Activated CD8-positive, alpha-beta T cell treated with anti-CD3 and anti-CD28 coated beads, Interleukin-2, amount 10 ng/mL, durations not matched to agents 7 days and 5 days (primary cell): ENCODE measurements at regions not wholly inside any gene's neighbourhood (a gene's known extent, or its start where the extent isn't known, plus 50 kb on each side); places are given as distances from the start of the nearest gene placed in this dataset.

ENCODE experiments used
- ATAC-seq: fragments of 150-1000 bp; cut with Tn5 transposase; one replicate; pipeline ENCODE4 v1.10.0; 2021; ENCODE audit warnings: moderate library complexity
- CTCF ChIA-PET: fragments of 350-600 bp; sonication (Branson Sonifier 250); formaldehyde crosslinking; loops from one replicate; lab custom pipeline; 2021; ENCODE audit warnings: antibody characterized with exemption; lab: Charles Lee
- POLR2A ChIA-PET: fragments of 350-600 bp; sonication (Branson Sonifier 250); formaldehyde crosslinking; loops from one replicate; lab custom pipeline; 2021; ENCODE audit warnings: antibody characterized with exemption; lab: Charles Lee
- DNase-seq: peaks from one replicate; pipeline ENCODE4 v3.0.0-alpha.2; 2020
- H3K27ac Mint-ChIP-seq: one replicate; pipeline ENCODE4 v1.8.0; 2021; ENCODE audit warnings: mild to moderate bottlenecking, mixed read lengths
- H3K27me3 Mint-ChIP-seq: one replicate; pipeline ENCODE4 v1.8.0; 2021; ENCODE audit warnings: low read depth, mixed read lengths
- H3K36me3 Mint-ChIP-seq: one replicate; pipeline ENCODE4 v1.8.0; 2021; ENCODE audit warnings: low read depth, mixed read lengths
- H3K4me1 Mint-ChIP-seq: one replicate; pipeline ENCODE4 v1.8.0; 2021; ENCODE audit warnings: low read depth, mixed read lengths
- H3K4me3 Mint-ChIP-seq: one replicate; pipeline ENCODE4 v1.8.0; 2021; ENCODE audit warnings: mild to moderate bottlenecking, mixed read lengths
- H3K9me3 Mint-ChIP-seq: one replicate; pipeline ENCODE4 v1.8.0; 2022; ENCODE audit warnings: mixed read lengths; ENCODE audit not compliant: insufficient read depth

DNA sequence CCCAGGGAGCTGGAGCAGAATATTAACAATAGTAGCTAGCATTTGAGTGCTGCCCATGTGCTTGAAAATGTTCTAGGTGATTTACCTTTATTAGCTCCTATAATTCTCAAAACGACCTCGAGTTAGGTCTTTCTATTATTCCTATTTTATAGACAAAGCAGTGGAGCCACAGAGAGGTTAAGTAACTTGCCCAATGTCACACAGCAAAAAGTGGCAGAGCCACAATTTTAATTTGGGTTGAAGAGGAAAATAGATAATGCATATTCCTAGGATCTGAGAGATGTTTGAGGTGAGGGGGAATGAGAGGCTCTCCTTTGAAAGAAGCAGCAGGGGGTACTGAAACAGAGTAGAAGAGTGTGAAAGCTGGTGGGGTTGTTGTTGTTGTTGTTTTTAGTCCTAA, 354.5 kb upstream of the SLC35B3 start:
- no peaks in the 10 kb centered on the region for H3K4me1 Mint-ChIP-seq
- no peak overlapping the region for H3K4me3 Mint-ChIP-seq
- H3K27me3 Mint-ChIP-seq: no peaks in the 10 kb centered on the region
- no peak for DNase-seq
- H3K27ac Mint-ChIP-seq: no peak overlapping the region
- H3K9me3 Mint-ChIP-seq: peaks cover 3% of the 10 kb centered on the region
- ChIA-PET POLR2A (no interaction called here), CTCF (no interaction called here)
- H3K36me3 Mint-ChIP-seq: no peaks in the 10 kb centered on the region
- no peak for ATAC-seq

DNA sequence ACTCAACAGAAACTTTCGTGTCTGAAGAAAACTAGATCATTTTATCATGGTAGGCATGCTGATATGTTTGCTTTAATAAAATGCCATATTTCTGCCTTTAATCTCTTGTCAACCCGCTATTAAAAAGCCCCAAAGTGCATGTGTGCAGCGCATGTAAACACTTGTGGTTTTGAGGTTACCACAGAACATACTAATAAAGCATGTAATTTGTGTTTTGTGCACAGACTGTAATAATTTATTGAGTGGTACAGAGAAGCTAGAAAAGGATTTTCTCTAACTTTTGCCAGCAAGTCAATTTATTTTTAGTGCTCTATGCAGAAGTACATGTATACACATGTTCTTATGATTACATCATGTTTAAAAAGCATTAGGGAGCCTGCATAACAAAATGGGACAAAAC, 349.9 kb upstream of the SLC35B3 start:
- POLR2A ChIA-PET: no interaction called here
- no peaks in the 10 kb centered on the region for H3K36me3 Mint-ChIP-seq
- no peak overlapping the region for H3K4me3 Mint-ChIP-seq
- ATAC-seq (no peak), DNase-seq (no peak)
- peaks cover 3% of the 10 kb centered on the region for H3K9me3 Mint-ChIP-seq
- no peak overlapping the region for H3K27ac Mint-ChIP-seq
- no peaks in the 10 kb centered on the region for H3K4me1 Mint-ChIP-seq
- no peaks in the 10 kb centered on the region for H3K27me3 Mint-ChIP-seq
- CTCF ChIA-PET: no interaction called here

GRCh38 chr6:8783191-8783590, 347.8 kb upstream of the SLC35B3 start:
- Mint-ChIP-seq H3K9me3 (no peaks in the 10 kb centered on the region), H3K4me3 (no peak overlapping the region), H3K27me3 (no peaks in the 10 kb centered on the region), H3K4me1 (no peaks in the 10 kb centered on the region), H3K27ac (no peak overlapping the region), H3K36me3 (no peaks in the 10 kb centered on the region)
- CTCF ChIA-PET: no interaction called here
- POLR2A ChIA-PET: no interaction called here
- DNase-seq (no peak), ATAC-seq (no peak)

DNA sequence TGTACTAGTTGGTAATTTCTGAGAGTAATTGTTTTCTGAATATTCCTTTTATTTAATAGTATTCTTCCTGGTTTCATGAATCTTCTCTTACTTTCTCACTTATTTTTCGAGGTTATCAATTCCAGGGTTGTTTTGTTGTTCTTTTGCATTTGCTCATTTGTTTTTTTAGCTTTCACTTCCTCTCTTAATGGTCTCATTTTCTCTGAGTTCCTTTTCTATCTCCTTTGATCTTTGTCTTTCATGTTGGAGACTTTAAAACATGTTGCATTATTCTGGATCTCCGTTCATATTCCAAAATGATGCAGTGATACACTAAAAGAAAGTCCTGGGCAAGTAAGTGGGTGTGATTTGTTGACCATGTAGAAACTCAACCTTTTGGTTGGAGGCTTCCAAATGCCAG, 345.3 kb upstream of the SLC35B3 start:
- Mint-ChIP-seq H3K9me3 (no peaks in the 10 kb centered on the region), H3K4me3 (no peak overlapping the region), H3K4me1 (no peaks in the 10 kb centered on the region), H3K27me3 (no peaks in the 10 kb centered on the region), H3K27ac (no peak overlapping the region), H3K36me3 (no peaks in the 10 kb centered on the region)
- POLR2A ChIA-PET: no interaction called here
- no peak for ATAC-seq
- CTCF ChIA-PET: no interaction called here
- no peak for DNase-seq

- ATAC-seq (no peak), DNase-seq (no peak)
- CTCF ChIA-PET: no interaction called here
- Mint-ChIP-seq H3K4me1 (no peaks in the 10 kb centered on the region), H3K27me3 (no peaks in the 10 kb centered on the region), H3K9me3 (no peaks in the 10 kb centered on the region), H3K4me3 (no peak overlapping the region), H3K27ac (no peak overlapping the region), H3K36me3 (no peaks in the 10 kb centered on the region)
- POLR2A ChIA-PET: no interaction called here
Measured at GRCh38 chr6:8764733-8765132, 329.4 kb upstream of the SLC35B3 start.

- no peaks in the 10 kb centered on the region for H3K4me1 Mint-ChIP-seq
- ATAC-seq (no peak), DNase-seq (no peak)
- no peak overlapping the region for H3K27ac Mint-ChIP-seq
- ChIA-PET CTCF (no interaction called here), POLR2A (no interaction called here)
- H3K36me3 Mint-ChIP-seq: no peaks in the 10 kb centered on the region
- H3K4me3 Mint-ChIP-seq: no peak overlapping the region
- no peaks in the 10 kb centered on the region for H3K27me3 Mint-ChIP-seq
- no peaks in the 10 kb centered on the region for H3K9me3 Mint-ChIP-seq
Measured at GRCh38 chr6:8760951-8761350, 325.6 kb upstream of the SLC35B3 start.

DNA sequence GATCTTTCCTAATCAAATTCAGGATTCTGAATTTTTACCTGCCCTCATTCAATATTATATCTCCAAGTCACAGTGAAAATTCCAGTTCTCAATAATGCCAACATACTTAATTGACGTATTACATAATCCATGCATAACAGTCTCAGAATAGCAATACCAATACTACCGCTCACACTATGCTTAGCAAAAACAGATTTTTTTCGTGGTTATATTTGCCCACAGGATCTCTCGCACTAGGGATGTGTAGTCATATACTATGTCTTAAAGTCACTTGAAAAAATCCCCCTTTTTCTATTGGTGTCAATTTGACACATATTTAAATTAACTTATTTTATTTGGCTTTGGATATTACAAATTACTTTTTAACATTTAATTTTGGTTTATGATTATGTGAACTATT, 323.1 kb upstream of the SLC35B3 start:
- H3K4me1 Mint-ChIP-seq: no peaks in the 10 kb centered on the region
- H3K4me3 Mint-ChIP-seq: no peak overlapping the region
- H3K27ac Mint-ChIP-seq: no peak overlapping the region
- ATAC-seq: no peak
- no peak for DNase-seq
- H3K9me3 Mint-ChIP-seq: no peaks in the 10 kb centered on the region
- CTCF ChIA-PET: no interaction called here
- no peaks in the 10 kb centered on the region for H3K27me3 Mint-ChIP-seq
- H3K36me3 Mint-ChIP-seq: no peaks in the 10 kb centered on the region
- POLR2A ChIA-PET: no interaction called here

- Mint-ChIP-seq H3K27me3 (no peaks in the 10 kb centered on the region), H3K27ac (no peak overlapping the region), H3K4me3 (no peak overlapping the region), H3K9me3 (no peaks in the 10 kb centered on the region), H3K4me1 (no peaks in the 10 kb centered on the region), H3K36me3 (no peaks in the 10 kb centered on the region)
- POLR2A ChIA-PET: no interaction called here
- ATAC-seq (no peak), DNase-seq (no peak)
- CTCF ChIA-PET: no interaction called here
Measured at GRCh38 chr6:8750627-8751026, 315.3 kb upstream of the SLC35B3 start.

DNA sequence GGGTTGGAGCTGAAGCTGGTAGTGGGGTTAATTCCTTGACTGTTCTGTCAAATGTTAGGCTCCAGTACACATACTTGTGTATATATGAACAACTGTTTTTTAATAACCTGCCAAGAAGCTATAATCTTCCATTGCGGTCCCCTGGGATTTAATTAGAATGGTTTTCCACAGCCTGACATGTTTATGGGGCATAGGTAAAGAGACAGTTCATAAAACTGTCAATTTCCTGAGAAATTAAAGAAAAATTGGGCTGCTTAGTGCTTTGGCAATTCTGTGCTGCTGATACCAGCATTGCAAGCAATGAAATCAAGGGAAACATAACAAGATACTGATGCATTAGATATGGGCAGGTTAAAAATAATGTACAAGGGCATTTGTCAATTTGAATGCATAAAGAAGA, 314.1 kb upstream of the SLC35B3 start:
- ChIA-PET CTCF (no interaction called here), POLR2A (no interaction called here)
- Mint-ChIP-seq H3K36me3 (no peaks in the 10 kb centered on the region), H3K4me3 (no peak overlapping the region), H3K27me3 (no peaks in the 10 kb centered on the region), H3K9me3 (no peaks in the 10 kb centered on the region), H3K4me1 (no peaks in the 10 kb centered on the region), H3K27ac (no peak overlapping the region)
- ATAC-seq: no peak
- DNase-seq: no peak

DNA sequence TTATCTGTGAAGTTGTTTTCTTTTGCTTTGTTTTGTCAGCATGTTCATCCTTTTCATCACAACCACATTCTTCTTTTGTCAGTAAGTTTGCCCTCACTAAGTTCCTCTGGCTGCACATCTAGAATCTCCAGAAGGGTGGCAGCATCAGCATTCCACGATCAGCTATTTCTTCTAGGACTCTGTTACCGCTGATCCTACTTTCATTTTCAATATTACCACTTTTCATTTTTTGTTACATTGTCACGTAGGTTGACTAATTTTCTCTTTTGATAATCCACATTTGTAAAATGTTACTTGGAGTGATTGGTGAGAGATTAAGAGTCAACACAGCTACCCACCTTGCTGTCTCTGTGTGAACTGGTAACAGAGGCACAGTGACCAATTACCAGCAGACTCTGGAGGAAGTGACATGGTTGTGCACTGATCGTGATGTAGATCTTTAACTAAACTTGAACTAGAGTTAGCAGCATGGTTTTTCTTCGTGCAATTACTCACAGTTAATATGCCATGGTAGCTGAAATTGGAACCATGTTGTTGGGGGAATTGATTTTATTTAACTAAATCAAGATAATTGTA, 307.9 kb upstream of the SLC35B3 start:
- Mint-ChIP-seq H3K36me3 (no peaks in the 10 kb centered on the region), H3K4me1 (peaks cover 3% of the 10 kb centered on the region), H3K27ac (peak overlapping the region; percentile 14), H3K27me3 (no peaks in the 10 kb centered on the region), H3K9me3 (peaks cover 1% of the 10 kb centered on the region), H3K4me3 (peak overlapping the region; percentile 60)
- ATAC-seq (peak; percentile 55), DNase-seq (no peak)
- CTCF ChIA-PET: no interaction called here
- POLR2A ChIA-PET: no interaction called here

DNA sequence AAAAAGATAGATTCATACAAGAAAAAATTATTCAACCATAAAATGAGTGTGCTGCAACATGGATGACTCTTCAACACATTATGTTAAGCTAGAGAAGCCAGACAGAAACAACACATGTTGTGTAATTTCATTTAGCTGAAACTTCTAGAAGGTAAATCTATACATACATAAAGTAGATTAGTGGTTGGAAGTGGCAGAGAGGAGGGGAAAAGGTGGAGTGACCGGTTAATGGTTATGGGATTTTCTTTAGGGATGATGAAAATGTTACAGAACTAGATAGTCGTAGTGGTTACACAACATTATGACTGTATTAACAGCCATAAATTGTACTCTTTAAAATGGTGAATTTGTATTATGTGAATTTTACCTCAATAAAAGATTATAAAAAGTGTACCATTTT, 304.1 kb upstream of the SLC35B3 start:
- no peak overlapping the region for H3K4me3 Mint-ChIP-seq
- POLR2A ChIA-PET: no interaction called here
- CTCF ChIA-PET: no interaction called here
- H3K9me3 Mint-ChIP-seq: peaks cover 4% of the 10 kb centered on the region
- ATAC-seq (no peak), DNase-seq (no peak)
- no peaks in the 10 kb centered on the region for H3K36me3 Mint-ChIP-seq
- no peak overlapping the region for H3K27ac Mint-ChIP-seq
- peaks cover 3% of the 10 kb centered on the region for H3K4me1 Mint-ChIP-seq
- H3K27me3 Mint-ChIP-seq: no peaks in the 10 kb centered on the region

- DNase-seq (no peak), ATAC-seq (no peak)
- peaks cover 3% of the 10 kb centered on the region for H3K4me1 Mint-ChIP-seq
- peaks cover 4% of the 10 kb centered on the region for H3K9me3 Mint-ChIP-seq
- no peak overlapping the region for H3K4me3 Mint-ChIP-seq
- H3K36me3 Mint-ChIP-seq: no peaks in the 10 kb centered on the region
- CTCF ChIA-PET: no interaction called here
- no peaks in the 10 kb centered on the region for H3K27me3 Mint-ChIP-seq
- H3K27ac Mint-ChIP-seq: no peak overlapping the region
- POLR2A ChIA-PET: no interaction called here
Measured at GRCh38 chr6:8738951-8739350, 303.6 kb upstream of the SLC35B3 start.

DNA sequence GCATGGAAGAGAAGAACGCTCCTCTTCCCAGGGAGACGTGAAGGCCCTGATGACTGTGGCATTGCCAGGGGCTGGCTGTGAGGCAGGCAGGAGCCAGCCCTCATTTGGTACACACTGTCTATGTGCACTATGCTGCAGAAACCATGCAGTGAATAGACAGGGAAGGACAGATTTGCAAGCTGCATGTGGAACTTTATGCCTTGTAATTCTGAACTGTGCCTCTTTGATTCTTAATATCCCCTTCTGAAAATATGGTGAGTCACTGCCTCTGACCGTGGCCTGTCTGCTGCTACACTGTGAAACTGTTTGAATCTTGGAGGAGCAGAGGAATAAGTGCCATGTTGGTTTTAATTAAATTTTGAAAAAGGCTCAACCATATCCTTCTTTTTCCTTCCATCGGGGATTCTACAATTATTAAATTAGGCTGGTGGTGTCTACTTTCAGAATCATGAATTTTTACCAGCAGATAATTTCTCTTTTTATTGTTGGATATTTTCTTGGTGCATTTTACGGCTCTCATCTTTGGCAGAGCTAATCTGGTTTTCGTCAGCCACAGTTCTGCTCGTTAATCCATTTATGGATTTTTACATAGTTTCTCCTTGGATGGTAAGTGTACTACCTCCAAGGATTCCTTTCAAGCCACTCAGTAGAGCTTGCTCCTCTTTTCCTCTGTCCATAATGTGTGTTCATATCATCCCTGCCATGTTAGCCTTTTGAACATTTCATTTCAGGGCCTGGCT, 301.0 kb upstream of the SLC35B3 start:
- ChIA-PET CTCF (no interaction called here), POLR2A (no interaction called here)
- ATAC-seq: no peak
- Mint-ChIP-seq H3K27me3 (no peaks in the 10 kb centered on the region), H3K4me1 (peaks cover 4% of the 10 kb centered on the region), H3K27ac (no peak overlapping the region), H3K9me3 (peaks cover 4% of the 10 kb centered on the region), H3K4me3 (no peak overlapping the region), H3K36me3 (no peaks in the 10 kb centered on the region)
- DNase-seq: no peak
